ENCODE measurements at regions not wholly inside any gene's neighbourhood (a gene's known extent, or its start where the extent isn't known, plus 50 kb on each side); places are given as distances from the start of the nearest gene placed in this dataset.

- Histone ChIP-seq H3K4me3 (ENCODE audit: low read depth in 1 of 3, low read length in 3 of 3) (no peak overlapping the region), H3K36me3 (ENCODE audit: control insufficient read depth in 4 of 4, insufficient read depth in 3 of 4, low read depth in 1 of 4, low read length in 3 of 4) (no peaks in the 10 kb centered on the region)
Measured at GRCh38 chr11:32256466-32256865, 165.6 kb downstream of the RCN1 start.

More at GRCh38 chr11:32256466-32256865, 165.6 kb downstream of the RCN1 start:
- no peak for TF ChIP-seq HNF4G (IDR thresholded peaks at IDR 0.05)
- no peak for TF ChIP-seq CTCF (IDR thresholded peaks at IDR 0.05; ENCODE audit: low read depth, low read length, missing input control)
- TF ChIP-seq EGR1 (IDR thresholded peaks at IDR 0.05; ENCODE audit: low read depth in 2 of 2) = no peak
- no peak for TF ChIP-seq GABPA (IDR thresholded peaks at IDR 0.05 in 1 of 2, conservative IDR thresholded peaks at IDR 0.05 in 1 of 2)
- TF ChIP-seq NR2F2 (IDR thresholded peaks at IDR 0.05) = no peak
- no peak for TF ChIP-seq MAX (IDR thresholded peaks at IDR 0.05)
- no peak for TF ChIP-seq JUND (IDR thresholded peaks at IDR 0.05)
- TF ChIP-seq TAF1 (conservative IDR thresholded peaks at IDR 0.05) = no peak
- no peak for TF ChIP-seq RXRA (IDR thresholded peaks at IDR 0.05)
- no peak for TF ChIP-seq RAD21 (IDR thresholded peaks at IDR 0.05)
- TF ChIP-seq ATF3 (IDR thresholded peaks at IDR 0.05) = no peak
- TF ChIP-seq YY1 (IDR thresholded peaks at IDR 0.05) = no peak
- no peak for TF ChIP-seq HNF4A (conservative IDR thresholded peaks at IDR 0.05)
- no peak for TF ChIP-seq FOXA2 (IDR thresholded peaks at IDR 0.05)
- TF ChIP-seq ZBTB33 (IDR thresholded peaks at IDR 0.05) = no peak
- TF ChIP-seq REST (IDR thresholded peaks at IDR 0.05) = no peak
- TF ChIP-seq FOXA1 (IDR thresholded peaks at IDR 0.05) = no peak
- no peak for TF ChIP-seq SP1 (IDR thresholded peaks at IDR 0.05)
- DNase-seq (ENCODE audit: low spot score) = no peak
- Histone ChIP-seq H3K4me1 (ENCODE audit: control insufficient read depth in 4 of 4, insufficient read depth in 4 of 4, low read length in 3 of 4) (no peaks in the 10 kb centered on the region), H3K9me3 (ENCODE audit: control insufficient read depth in 4 of 4, low read length in 3 of 4) (no peaks in the 10 kb centered on the region), H3K27me3 (ENCODE audit: control insufficient read depth in 4 of 4, insufficient read depth in 4 of 4, low read length in 3 of 4) (peaks cover 0 to 6% (median 0%) of the 10 kb centered on the region in 4 donors), H3K9ac (ENCODE audit: low read depth in 1 of 2, low read length in 2 of 2) (no peak overlapping the region), H3K27ac (ENCODE audit: low read depth in 1 of 2, low read length in 2 of 2) (no peak overlapping the region)
- 62% methylated on average over 4 of the region's 4 CpGs for WGBS

All from liver (tissue), 8 donors.